Embryonic facial prominence (tissue), 1 donor: ENCODE measurements at regions not wholly inside any gene's neighbourhood (a gene's known extent, or its start where the extent isn't known, plus 50 kb on each side); places are given as distances from the start of the nearest gene placed in this dataset.
A peak's percentile ranks its signal among the peaks of the same experiment; 100 is the strongest.

Source experiments
- DNase-seq: peaks from one replicate; pipeline ENCODE4 v3.0.0-alpha.2; 2016; ENCODE audit errors: extremely low spot score

- DNase-seq, result peak; percentile 15
Observed at GRCh38 chr2:215717501-215718381, 281.9 kb upstream of the FN1 start.

- no peak for DNase-seq
Observed at GRCh38 chr2:215716956-215717355, 281.1 kb upstream of the FN1 start.

GRCh38 chr2:215712871-215713790 lies 277.3 kb upstream of the FN1 start:
- DNase-seq, result peak; percentile 26

- no peak for DNase-seq
Observed at GRCh38 chr2:215712219-215712868, 276.5 kb upstream of the FN1 start.

- no peak for DNase-seq
Observed at GRCh38 chr2:215711471-215712034, 275.7 kb upstream of the FN1 start.

- DNase-seq, result no peak
Observed at GRCh38 chr2:215707608-215708007, 271.7 kb upstream of the FN1 start.

GRCh38 chr2:215705771-215706361 lies 270.0 kb upstream of the FN1 start:
- DNase-seq, result no peak

GRCh38 chr2:215705281-215705680 lies 269.4 kb upstream of the FN1 start:
- DNase-seq, result no peak

- no peak for DNase-seq
Observed at GRCh38 chr2:215702116-215702902, 266.4 kb upstream of the FN1 start.

GRCh38 chr2:215699700-215700538 lies 264.1 kb upstream of the FN1 start:
- DNase-seq, result no peak

- DNase-seq, result no peak
Observed at GRCh38 chr2:215699018-215699417, 263.1 kb upstream of the FN1 start.

GRCh38 chr2:215698566-215698965 lies 262.7 kb upstream of the FN1 start:
- no peak for DNase-seq

GRCh38 chr2:215697496-215697895 lies 261.6 kb upstream of the FN1 start:
- no peak for DNase-seq

- DNase-seq, result no peak
Observed at GRCh38 chr2:215697003-215697402, 261.1 kb upstream of the FN1 start.

- DNase-seq, result no peak
Observed at GRCh38 chr2:215695861-215696260, 260.0 kb upstream of the FN1 start.

GRCh38 chr2:215693999-215694580 lies 258.2 kb upstream of the FN1 start:
- no peak for DNase-seq

- DNase-seq, result no peak
Observed at GRCh38 chr2:215693193-215693998, 257.5 kb upstream of the FN1 start.

- DNase-seq, result no peak
Observed at GRCh38 chr2:215692387-215693079, 256.7 kb upstream of the FN1 start.
